ENCODE measurements at regions not wholly inside any gene's neighbourhood (a gene's known extent, or its start where the extent isn't known, plus 50 kb on each side); places are given as distances from the start of the nearest gene placed in this dataset.

DNA sequence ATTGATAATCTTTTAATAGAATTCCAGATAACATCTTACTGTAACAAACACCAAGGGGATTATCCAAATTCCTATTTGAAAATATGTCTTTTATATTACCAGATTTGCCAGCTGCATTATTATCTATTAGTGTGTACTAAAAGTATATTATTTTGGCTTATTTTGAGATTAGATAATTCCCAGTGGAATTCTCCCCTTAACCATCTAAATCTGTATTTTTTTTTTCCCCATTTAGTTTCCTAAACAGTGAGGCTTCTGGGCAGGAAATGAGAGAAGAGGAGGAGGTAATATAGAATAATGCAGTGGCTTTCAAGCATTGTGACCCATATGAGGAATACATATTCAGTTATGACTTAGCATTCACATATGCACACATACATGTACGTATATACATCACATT lies 53.5 kb upstream of the ABL1 start:
- DNase-seq (ENCODE audit: low spot score), result no peak

DNA sequence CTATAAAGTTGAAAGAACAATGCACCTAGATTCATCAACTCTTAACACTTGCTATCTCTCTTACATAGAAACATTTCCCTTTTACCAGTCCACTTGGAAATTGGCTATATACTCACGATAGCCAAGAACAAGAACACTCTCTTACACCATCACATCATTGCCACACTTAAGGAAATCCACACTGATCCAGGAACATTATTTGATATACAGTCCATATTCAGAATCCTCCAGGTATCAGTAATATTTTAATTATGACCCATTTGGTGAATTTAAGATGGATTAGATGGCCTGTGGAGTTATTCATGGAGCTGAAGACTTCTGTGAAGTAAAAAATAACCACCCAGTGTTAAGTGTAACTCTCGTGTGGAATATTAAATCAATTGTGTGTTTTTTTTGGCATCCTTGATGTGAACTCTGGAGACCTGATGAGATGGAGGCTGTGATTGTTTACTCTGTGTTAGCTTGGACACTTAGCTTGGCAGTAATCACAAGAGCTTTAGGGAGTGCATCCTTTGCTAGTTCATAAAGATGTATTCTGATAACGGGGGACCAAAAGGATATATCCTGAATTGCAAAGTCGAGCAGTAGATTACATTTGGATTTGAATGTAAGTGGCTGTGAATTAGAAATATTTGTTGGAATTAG lies 52.0 kb upstream of the ABL1 start:
- DNase-seq (ENCODE audit: low spot score), result no peak

GRCh38 chr9:130785053-130785452 lies 50.0 kb upstream of the ABL1 start:
- DNase-seq (ENCODE audit: low spot score), result no peak

Measured in activated CD4-positive, alpha-beta T cell treated with anti-CD3 and anti-CD28 coated beads, Interleukin-2, Interleukin-4, amounts not matched to agents 100 ng/mL and 50 ng/mL, durations not matched to agents 16 hours and 8 hours (primary cell).